Neural progenitor cell (in vitro differentiated cells): ENCODE measurements at regions not wholly inside any gene's neighbourhood (a gene's known extent, or its start where the extent isn't known, plus 50 kb on each side); places are given as distances from the start of the nearest gene placed in this dataset.

Source experiments
- CTCF ChIP-seq: fragments of 200-600 bp; sonication (generic); IDR thresholded peaks from 2 replicates; pipeline ENCODE4 v1.5.1; 2017; ENCODE audit warnings: antibody characterized with exemption, mild to moderate bottlenecking
- EZH2 ChIP-seq: fragments of 200-600 bp; sonication (generic); IDR thresholded peaks from 2 replicates; pipeline ENCODE4 v1.6.1; 2017; ENCODE audit warnings: antibody characterized with exemption, mild to moderate bottlenecking, moderate library complexity
- EZH2phosphoT487 ChIP-seq: fragments of 200-600 bp; sonication (generic); IDR thresholded peaks from 2 replicates; pipeline ENCODE4 v1.6.1; 2017; ENCODE audit warnings: antibody characterized with exemption

GRCh38 chr13:56347014-56347413 is 793.7 kb upstream of the PRR20A start:
- TF ChIP-seq EZH2phosphoT487 (no peak), CTCF (no peak), EZH2 (no peak)
